Loucy (cell line): ENCODE measurements at regions not wholly inside any gene's neighbourhood (a gene's known extent, or its start where the extent isn't known, plus 50 kb on each side); places are given as distances from the start of the nearest gene placed in this dataset.

Experiments
- H2AFZ ChIP-seq: fragments of 200-600 bp; sonication (generic); 2 replicates; pipeline ENCODE4 v1.6.0; 2016; ENCODE audit warnings: antibody characterized with exemption, mild to moderate bottlenecking, low read length, moderate library complexity
- H3F3A ChIP-seq: fragments of 200-600 bp; 2 replicates; pipeline ENCODE4 v1.6.0; 2016; ENCODE audit warnings: antibody characterized with exemption, low read depth, mild to moderate bottlenecking
- H3K27me3 ChIP-seq: fragments of 200-600 bp; sonication (generic); 2 replicates; pipeline ENCODE4 v1.6.1; 2014; ENCODE audit warnings: low read length, mild to moderate bottlenecking; ENCODE audit not compliant: insufficient read depth, poor library complexity, severe bottlenecking
- H3K36me3 ChIP-seq: fragments of 200-600 bp; sonication (generic); 2 replicates; pipeline ENCODE4 v1.6.1; 2016; ENCODE audit warnings: low read length; ENCODE audit not compliant: insufficient read depth
- H3K4me1 ChIP-seq: fragments of 200-600 bp; sonication (generic); 2 replicates; pipeline ENCODE4 v1.5.1; 2014; ENCODE audit warnings: low read length, mild to moderate bottlenecking; ENCODE audit not compliant: insufficient read depth, poor library complexity, severe bottlenecking
- H3K4me2 ChIP-seq: fragments of 200-600 bp; sonication (generic); 2 replicates; pipeline ENCODE4 v1.6.0; 2014; ENCODE audit warnings: antibody characterized with exemption, low read length, low read depth, mild to moderate bottlenecking; ENCODE audit not compliant: poor library complexity, severe bottlenecking
- H3K4me3 ChIP-seq: fragments of 200-600 bp; sonication (generic); 2 replicates; pipeline ENCODE4 v1.5.1; 2014; ENCODE audit warnings: low read length, mild to moderate bottlenecking, mixed read lengths; ENCODE audit not compliant: poor library complexity, severe bottlenecking
- H3K79me2 ChIP-seq: fragments of 200-600 bp; sonication (generic); 2 replicates; pipeline ENCODE4 v1.6.1; 2014; ENCODE audit warnings: low read length; ENCODE audit not compliant: insufficient read depth
- H3K9ac ChIP-seq: fragments of 200-600 bp; sonication (generic); 2 replicates; pipeline ENCODE4 v1.6.0; 2014; ENCODE audit warnings: mild to moderate bottlenecking, low read depth, low read length, moderate library complexity; ENCODE audit not compliant: poor library complexity, severe bottlenecking
- H3K9me2 ChIP-seq: fragments of 200-600 bp; sonication (generic); replicated peaks from 2 replicates; pipeline ENCODE4 v1.6.1; 2016; ENCODE audit warnings: low read depth, low read length, mixed read lengths
- H3K9me3 ChIP-seq: fragments of 200-600 bp; sonication (generic); 2 replicates; pipeline ENCODE4 v1.6.1; 2014; ENCODE audit warnings: mild to moderate bottlenecking, antibody characterized with exemption, low read length, low read depth; ENCODE audit not compliant: insufficient read depth
- H4K20me1 ChIP-seq: fragments of 200-600 bp; sonication (generic); 2 replicates; pipeline ENCODE4 v1.6.0; 2014; ENCODE audit warnings: antibody characterized with exemption, low read length, mild to moderate bottlenecking; ENCODE audit not compliant: insufficient read depth, poor library complexity, severe bottlenecking
- EZH2phosphoT487 ChIP-seq: fragments of 200-600 bp; IDR thresholded peaks from 2 replicates; pipeline ENCODE4 v1.6.1; 2018; ENCODE audit warnings: antibody characterized with exemption, mild to moderate bottlenecking, moderate library complexity, borderline replicate concordance
- TF ChIP-seq, protein P1 (sequence below): fragments of 200-600 bp; sonication (generic); conservative IDR thresholded peaks from 2 replicates; pipeline ENCODE4 v1.5.1; 2014; ENCODE audit warnings: mild to moderate bottlenecking, antibody characterized with exemption, low read length

DNA sequence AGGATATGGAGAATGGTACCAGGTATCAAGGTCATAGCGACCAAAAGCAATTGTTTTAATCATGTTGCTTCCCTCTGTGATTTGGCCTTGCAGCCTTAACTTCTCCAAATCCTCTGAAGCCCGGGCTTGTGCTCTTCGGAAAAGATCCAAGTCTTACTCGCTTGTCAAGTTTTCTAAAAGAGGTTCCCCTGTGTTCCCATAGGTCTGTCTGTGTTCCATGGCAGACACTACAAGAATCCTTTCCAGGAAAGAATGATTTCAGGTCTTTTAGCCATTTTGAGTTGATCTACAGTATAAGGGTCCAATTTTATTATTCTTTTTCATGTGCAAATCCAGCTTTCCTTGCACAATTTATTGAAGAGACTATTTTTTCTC, 710.6 kb upstream of the DIAPH2 start:
- H3K9me3 ChIP-seq: no peaks in the 10 kb centered on the region
- no peaks in the 10 kb centered on the region for H3K4me1 ChIP-seq
- H3F3A ChIP-seq: no peaks in the 10 kb centered on the region
- TF ChIP-seq, protein P1, sequence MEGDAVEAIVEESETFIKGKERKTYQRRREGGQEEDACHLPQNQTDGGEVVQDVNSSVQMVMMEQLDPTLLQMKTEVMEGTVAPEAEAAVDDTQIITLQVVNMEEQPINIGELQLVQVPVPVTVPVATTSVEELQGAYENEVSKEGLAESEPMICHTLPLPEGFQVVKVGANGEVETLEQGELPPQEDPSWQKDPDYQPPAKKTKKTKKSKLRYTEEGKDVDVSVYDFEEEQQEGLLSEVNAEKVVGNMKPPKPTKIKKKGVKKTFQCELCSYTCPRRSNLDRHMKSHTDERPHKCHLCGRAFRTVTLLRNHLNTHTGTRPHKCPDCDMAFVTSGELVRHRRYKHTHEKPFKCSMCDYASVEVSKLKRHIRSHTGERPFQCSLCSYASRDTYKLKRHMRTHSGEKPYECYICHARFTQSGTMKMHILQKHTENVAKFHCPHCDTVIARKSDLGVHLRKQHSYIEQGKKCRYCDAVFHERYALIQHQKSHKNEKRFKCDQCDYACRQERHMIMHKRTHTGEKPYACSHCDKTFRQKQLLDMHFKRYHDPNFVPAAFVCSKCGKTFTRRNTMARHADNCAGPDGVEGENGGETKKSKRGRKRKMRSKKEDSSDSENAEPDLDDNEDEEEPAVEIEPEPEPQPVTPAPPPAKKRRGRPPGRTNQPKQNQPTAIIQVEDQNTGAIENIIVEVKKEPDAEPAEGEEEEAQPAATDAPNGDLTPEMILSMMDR: no peak
- no peak for TF ChIP-seq EZH2phosphoT487
- H3K27me3 ChIP-seq: no peaks in the 10 kb centered on the region
- no peak overlapping the region for H3K4me2 ChIP-seq
- H3K79me2 ChIP-seq: no peaks in the 10 kb centered on the region
- H3K9me2 ChIP-seq: no peaks in the 10 kb centered on the region
- no peaks in the 10 kb centered on the region for H4K20me1 ChIP-seq
- no peak overlapping the region for H3K4me3 ChIP-seq
- no peak overlapping the region for H2AFZ ChIP-seq
- no peaks in the 10 kb centered on the region for H3K36me3 ChIP-seq
- H3K9ac ChIP-seq: no peak overlapping the region

DNA sequence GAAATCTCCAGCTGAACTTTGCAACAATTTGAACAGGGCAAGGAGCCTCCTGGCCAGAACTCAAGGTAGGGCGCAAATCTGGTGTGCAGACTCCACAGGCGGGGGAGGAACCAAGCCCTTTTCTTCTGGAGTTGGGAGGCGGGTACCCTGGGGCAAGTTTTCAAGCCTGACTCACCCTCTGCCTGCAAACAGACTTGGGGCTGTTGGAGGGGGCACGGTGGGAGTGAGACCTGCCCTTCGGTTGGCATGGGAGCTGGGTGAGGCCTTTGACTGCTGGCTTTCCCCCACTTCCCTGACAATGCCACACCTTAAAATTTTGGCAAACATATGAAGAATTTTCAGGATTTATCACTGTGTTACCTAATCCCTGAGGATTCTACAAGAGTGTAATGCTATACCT, 709.8 kb upstream of the DIAPH2 start:
- no peak for TF ChIP-seq EZH2phosphoT487
- TF ChIP-seq, protein P1: no peak
- H3K27me3 ChIP-seq: no peaks in the 10 kb centered on the region
- no peak overlapping the region for H3K9ac ChIP-seq
- no peaks in the 10 kb centered on the region for H3F3A ChIP-seq
- no peaks in the 10 kb centered on the region for H3K36me3 ChIP-seq
- H3K9me2 ChIP-seq: no peaks in the 10 kb centered on the region
- no peak overlapping the region for H3K4me2 ChIP-seq
- H3K4me1 ChIP-seq: no peaks in the 10 kb centered on the region
- no peak overlapping the region for H2AFZ ChIP-seq
- no peak overlapping the region for H3K4me3 ChIP-seq
- no peaks in the 10 kb centered on the region for H4K20me1 ChIP-seq
- H3K79me2 ChIP-seq: no peaks in the 10 kb centered on the region
- H3K9me3 ChIP-seq: no peaks in the 10 kb centered on the region

DNA sequence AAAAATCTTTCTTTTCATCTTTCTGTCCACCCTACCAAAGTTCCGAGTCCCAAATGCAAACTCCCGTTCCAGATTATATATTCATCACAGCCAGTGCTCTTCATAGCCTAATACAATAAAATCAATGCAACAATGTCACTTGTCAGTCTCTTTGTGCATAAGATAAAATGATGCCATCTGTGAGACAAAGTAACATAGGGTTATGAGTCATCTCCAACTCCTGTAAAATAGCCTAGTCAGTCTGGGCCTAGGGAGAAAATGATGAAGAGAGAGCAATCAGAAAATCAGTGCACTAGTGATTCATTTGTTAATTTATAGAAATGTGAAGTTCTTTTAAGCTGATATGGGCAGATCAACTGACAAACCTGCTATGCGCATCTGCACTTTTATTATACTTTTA, 689.1 kb upstream of the DIAPH2 start:
- H3K4me2 ChIP-seq: no peak overlapping the region
- H4K20me1 ChIP-seq: no peaks in the 10 kb centered on the region
- H3K79me2 ChIP-seq: no peaks in the 10 kb centered on the region
- no peaks in the 10 kb centered on the region for H3K4me1 ChIP-seq
- no peaks in the 10 kb centered on the region for H3K36me3 ChIP-seq
- H3K4me3 ChIP-seq: no peak overlapping the region
- H3K9me3 ChIP-seq: no peaks in the 10 kb centered on the region
- no peaks in the 10 kb centered on the region for H3F3A ChIP-seq
- H3K9ac ChIP-seq: no peak overlapping the region
- H2AFZ ChIP-seq: no peak overlapping the region
- no peaks in the 10 kb centered on the region for H3K9me2 ChIP-seq
- TF ChIP-seq EZH2phosphoT487: no peak
- TF ChIP-seq, protein P1: no peak
- no peaks in the 10 kb centered on the region for H3K27me3 ChIP-seq
